GM21825 (cell line): ENCODE measurements at regions not wholly inside any gene's neighbourhood (a gene's known extent, or its start where the extent isn't known, plus 50 kb on each side); places are given as distances from the start of the nearest gene placed in this dataset.
"Not testable (repeated sequence)": the region's sequence is repeated elsewhere in the genome, so short reads cannot be mapped to it uniquely, and the experiment has no call there.

ENCODE experiments used
- ATAC-seq: cut with Tn5 transposase; IDR thresholded peaks from one replicate; pipeline ENCODE4 v1.9.1; 2021; ENCODE audit warnings: mild to moderate bottlenecking, moderate library complexity; ENCODE audit not compliant: unreplicated experiment

DNA sequence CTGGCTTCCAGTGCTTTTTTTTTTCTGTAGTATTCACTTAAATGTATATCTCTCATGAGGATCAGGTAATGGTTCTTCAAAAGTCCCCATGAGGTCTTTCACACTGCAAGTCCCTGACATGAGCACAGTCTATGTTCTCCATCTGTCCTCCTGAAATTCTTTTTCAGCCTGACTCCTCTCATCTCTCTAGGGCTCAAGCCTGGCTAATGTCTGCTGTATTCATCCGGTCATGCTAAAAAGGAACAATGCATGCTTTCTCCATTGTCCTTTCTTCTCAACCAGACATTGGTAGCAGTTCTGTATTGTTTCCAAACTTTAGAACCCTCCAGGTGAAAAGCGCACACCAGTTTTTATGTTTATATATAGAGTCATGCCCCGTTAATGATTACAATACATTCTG lies 368.3 kb upstream of the OLFM3 start:
- ATAC-seq: no peak

DNA sequence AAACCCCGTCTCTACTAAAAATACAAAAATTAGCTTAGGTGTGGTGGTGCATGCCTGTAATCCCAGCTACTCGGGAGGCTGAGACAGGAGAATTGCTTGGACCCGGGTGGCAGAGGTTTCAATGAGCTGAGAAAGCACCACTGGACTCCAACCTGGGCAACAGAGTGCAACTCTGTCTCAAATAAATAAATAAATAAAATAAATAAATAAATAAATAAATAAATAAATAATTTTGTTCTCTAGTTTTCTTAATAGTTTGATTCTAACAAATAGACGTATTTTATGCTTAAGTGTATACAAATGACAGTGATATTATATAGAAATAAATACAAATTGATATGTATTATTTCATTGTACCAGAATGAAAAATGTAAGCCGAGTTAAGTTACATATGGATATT lies 339.9 kb upstream of the OLFM3 start:
- ATAC-seq: no peak

DNA sequence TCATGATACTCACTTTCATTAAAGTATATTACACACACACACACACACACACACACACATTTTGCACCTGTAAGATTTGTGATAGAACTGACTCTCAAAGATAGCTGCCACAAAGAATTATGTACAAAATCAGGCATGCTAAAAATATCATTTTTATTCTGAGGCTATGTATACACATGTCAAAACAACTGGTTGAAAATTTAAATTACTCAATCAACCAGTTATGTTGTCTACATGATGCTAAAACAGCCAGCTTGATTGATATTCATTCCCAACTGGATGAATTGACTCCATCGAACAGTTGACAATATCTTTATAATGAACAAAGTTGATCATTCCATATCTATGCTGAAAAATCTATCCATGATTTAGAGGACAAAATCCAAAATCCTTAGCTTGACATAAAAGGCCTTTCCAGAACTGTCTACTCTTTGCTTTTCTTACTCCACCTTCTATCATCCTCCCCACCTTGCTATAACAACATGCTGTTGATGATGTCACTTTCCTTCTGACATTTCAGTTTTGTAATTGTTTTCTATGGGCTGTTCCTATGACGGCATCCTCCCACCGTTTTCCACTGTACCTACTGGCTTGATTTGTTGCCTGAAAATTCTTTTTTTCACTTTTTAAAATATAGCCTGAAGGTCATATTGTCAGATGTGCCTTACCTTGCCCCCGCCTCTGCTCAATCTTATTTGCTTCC lies 321.5 kb upstream of the OLFM3 start:
- no peak for ATAC-seq

DNA sequence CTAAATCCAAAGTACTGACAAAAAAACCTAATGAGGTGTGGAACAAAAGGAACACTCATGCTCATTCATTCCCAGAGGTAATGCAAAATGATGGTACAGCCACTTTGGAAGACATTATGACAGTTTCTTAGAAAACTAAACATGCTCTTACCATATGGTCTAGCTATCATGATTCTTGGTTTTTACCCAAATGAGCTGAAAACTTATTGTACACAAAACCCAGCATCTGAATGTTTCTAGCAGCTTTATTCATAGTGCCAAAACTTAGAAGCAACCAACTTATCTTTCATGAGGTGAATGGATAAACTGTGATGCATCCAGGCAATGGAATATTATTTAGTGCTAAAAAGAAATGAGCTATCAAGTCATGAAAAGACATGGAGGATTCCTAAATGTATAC lies 318.4 kb upstream of the OLFM3 start:
- ATAC-seq: no peak

DNA sequence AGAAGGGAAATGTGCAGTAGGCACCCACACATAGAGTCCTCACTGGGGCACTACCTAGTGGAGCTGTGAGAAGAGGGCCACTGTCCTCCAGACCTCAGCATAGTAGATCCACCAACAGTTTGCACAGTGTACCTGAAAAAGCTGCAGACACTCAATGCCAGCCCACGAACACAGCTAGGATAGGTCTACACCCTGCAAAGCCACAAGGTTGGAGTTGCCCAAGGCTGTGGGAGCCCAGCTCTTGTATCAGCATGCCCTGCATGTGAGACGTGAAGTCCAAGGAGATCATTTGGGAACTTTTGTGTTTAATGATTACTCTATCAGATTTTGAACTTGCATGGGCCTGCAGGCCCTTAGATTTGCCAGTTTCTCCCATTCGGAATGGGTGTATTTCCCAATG lies 299.4 kb upstream of the OLFM3 start:
- no peak for ATAC-seq

DNA sequence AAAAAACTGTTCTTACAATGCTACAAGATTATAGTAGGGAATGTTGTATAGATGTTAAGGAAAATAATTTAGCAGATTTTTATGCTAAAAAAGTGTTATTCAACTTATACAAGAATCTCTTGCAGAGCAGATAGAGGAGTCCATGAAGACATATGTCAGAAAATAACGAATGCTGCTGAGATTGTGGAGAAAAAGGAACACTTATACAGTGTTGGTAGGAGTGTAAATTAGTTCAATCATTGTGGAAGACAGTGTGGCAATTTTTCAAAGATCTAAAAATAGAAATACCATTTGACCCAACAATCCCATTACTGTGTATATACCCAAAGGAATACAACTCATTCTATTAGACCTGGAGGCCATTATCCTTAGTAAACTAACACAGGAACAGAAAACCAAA lies 286.2 kb upstream of the OLFM3 start:
- ATAC-seq: no peak

DNA sequence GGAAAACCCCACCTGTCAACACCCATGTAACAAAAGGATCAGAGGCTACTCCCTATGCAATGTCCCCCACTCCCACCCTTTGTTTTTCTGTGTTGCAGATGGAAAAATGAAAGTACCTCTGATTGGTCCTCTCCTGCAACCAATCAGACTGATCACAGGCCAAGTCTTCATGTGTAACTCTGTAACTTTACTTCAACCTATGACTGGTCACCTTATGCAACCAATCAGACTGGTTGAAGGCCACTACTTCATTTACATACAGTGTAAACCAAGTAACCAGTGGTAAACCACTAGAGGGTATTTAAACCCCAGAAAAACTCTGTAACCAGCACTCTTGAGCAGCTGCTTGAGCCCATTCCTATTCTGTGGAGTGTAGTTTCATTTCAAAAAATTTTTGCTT lies 266.3 kb upstream of the OLFM3 start:
- ATAC-seq: no peak

DNA sequence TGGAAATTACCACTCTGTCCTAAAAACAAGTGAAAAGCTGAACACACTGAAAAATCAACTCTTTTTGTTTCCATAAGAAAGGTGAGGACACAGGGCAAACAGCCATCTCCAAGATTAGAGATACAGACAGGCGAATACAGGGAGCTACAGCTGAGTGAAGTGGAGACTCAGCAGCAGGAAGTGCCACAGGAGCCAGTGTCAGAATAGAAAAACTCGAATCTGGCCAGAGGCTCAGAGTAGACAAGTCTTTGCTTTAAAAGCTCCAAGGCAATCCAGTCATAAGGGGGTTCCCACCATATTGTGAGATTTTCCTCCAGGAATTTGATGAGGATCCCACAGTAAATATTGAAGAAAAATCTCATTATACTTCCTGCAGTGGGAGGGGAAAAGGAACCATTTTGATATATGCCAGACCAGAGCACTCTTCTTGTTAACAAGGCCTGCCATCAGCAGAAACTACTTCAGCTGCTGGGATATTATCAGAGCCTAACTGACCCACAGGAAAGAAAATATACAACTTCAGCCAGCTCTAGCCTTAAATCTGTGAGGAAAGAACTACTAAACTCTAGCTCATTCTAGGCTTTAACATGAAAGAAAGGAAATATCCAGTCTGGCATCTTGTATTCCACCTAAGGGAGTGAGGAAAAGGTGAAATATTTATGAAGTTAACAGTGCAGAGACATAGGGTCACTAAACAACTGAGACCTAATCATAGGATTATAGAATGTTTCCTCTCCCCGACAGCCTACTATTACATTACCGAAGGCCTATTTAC lies 256.2 kb upstream of the OLFM3 start:
- ATAC-seq: no peak

DNA sequence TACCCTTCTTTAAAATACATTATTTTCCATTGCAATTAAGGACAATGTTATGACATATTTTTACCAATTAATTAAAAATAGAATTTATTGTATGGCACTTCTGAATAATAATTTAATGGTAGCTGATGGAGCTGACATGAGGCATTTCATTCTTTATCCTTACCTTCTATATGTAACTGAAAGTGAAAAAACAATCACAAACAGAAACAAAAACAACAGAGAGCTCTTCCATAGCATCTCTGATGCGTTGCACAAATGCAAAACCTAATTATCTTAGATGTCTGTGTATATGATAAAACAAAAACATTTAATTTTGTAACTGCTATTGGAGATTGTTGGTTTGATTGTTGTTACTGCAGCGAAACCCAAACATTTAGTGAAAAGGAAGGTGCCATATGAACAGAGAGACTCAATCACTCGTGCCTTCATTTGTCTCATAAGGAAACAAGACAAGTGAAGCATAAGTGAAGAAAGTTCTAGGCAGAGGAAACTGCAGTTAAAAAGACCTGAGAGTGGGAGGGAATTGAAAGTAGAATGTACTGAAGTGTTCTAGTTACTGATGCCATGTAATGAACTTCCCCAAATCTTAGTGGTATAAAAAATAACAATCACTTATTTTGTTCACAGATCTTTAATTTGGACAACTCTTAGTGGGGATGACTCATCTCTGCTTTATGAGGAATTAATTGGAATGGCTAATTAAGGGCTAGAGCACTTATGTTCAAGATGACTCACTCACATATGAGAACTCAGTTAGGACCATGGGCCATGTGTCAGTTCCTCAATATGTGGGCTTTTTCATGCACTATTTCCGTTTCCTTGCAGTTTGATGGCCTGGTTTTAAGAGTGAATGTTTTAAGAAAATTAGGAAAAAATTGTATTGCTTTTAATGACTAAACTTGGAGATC lies 245.0 kb upstream of the OLFM3 start:
- ATAC-seq: no peak

DNA sequence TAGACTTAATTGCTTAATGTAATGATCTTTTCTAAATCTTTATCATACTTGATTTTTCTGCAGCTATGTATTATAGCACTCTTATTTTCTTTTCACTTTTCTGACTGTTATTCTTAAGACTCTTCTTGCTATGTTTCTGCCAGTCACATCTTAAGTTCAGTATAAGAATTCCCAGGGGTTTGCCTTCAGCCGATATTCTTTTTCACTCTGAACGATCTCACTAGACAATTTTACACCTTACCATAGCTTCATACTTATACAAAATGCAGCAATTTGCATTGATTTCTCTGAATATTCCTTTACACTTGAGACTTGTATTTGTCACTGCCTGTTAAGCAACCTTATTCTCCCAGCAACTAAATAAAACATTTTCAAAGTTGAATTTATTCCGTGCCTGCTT lies 242.5 kb upstream of the OLFM3 start:
- ATAC-seq: no peak

DNA sequence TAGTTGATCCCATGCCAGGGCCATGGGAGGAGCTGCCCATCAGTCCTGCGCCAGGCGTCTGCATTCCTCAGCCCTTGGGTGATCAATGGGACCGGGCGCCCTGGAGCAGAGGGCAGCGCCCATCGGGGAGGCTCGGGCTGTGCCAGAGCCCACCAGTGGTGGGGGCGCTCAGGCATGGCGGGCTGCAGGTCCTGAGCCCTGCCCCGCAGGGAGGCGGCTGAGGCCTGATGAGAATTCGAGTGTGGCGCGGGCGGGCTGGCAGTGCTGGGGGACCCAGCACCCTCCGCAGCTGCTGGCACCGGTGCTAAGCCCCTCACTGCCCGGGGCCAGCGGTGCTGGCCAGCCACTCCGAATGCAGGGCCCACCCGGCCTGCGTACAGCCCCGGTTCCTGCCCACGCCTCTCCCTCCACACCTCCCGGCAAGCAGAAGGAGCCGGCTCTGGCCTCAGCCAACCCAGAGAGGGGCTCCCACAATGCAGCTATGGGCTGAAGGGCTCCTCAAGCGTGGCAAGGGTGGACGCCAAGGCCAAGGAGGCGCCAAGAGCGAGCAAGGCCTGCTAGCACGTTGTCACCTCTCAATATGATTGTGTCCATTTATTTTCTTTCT lies 238.1 kb upstream of the OLFM3 start:
- ATAC-seq: no peak

DNA sequence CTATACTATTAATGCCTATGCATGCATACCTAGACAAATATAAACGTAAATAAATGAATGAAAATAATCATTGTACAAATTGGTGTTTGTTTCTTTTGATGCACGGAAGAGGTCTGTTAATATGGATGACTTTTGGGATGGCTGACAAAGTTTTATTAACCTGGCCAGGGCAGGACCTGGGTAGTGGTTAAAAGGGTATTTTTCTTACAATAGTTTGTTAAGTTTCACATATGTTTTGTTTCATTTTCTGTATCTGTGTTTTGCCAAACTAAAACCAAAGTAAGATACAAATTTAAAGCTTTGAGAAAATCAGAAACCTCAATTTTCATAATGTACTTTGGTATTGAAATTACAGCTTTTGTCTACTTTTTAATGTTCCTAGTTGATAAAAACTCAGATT lies 222.7 kb upstream of the OLFM3 start:
- no peak for ATAC-seq

DNA sequence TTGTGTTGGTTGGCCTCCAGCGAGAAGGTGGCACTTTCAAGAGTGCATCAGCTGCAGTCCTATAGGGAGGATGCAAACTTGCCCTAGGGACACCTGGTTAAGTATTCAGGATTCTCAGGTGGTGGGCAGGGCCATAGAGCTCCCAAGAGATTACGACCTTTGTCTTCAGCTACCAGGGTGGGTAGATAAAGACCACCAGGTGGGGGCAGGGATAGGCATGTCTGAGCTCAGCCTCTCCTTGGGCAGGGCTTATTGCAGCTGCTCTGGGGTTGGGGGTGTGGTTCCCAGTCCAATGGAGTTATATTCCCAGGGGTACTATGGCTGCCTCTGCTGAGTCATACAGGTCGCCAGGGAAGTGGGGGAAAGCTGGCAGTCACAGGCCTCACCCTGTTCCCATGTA lies 214.2 kb upstream of the OLFM3 start:
- ATAC-seq: not testable (repeated sequence)

DNA sequence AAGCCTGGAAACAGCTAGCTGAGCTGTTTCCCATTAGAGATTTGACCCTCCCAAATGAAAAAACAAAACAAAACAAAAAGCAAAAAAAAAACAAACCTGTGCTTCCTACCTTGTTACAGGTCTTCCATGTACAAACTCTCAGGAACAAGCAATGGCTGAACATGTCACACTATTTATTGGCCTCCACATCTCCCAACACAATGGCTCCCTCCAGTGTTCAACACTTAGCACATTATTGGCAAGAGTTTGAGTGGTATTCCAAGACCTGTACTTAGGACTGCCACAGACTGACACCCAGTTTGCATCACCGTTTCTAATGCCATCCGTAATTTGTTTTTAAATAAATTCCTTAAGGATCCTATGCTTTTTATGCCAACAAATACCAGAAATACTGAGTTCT lies 195.0 kb upstream of the OLFM3 start:
- ATAC-seq: no peak

DNA sequence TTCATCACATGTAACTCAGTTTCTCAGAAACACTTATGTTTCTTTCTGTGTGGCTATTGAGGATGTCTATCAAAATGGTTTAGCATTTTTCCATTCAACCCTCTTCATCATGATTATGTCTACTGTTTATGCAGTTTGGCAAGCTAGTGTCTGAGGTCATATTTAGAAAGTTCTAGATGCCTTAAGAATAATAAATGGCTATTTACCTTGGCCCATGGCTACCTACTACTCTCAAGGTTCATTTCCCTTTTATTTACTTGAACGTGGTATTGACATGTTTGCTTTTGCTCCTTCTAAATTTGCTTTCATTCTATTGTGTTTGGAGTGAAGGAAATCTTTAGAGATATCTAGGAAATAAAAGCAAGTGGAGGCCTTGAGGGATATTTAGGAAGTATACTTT lies 193.7 kb upstream of the OLFM3 start:
- no peak for ATAC-seq

DNA sequence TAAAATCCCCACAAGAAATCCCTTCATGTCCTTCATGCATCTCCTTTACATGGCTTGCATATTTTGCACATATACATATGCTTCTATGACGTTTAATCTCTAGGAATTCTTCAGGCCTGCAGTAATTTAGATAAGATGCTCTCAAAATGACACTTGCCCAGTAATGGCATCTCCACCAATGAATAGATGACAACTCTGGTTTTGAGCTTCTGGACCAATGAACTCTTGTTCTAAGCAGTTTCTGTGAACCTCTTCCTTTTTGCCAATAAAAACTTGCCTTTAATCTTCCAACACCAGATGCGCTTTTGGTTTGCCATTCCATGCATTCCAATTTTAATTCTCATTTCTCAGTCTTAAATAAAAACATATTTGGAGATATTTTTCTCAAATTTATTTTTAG lies 189.8 kb upstream of the OLFM3 start:
- no peak for ATAC-seq

DNA sequence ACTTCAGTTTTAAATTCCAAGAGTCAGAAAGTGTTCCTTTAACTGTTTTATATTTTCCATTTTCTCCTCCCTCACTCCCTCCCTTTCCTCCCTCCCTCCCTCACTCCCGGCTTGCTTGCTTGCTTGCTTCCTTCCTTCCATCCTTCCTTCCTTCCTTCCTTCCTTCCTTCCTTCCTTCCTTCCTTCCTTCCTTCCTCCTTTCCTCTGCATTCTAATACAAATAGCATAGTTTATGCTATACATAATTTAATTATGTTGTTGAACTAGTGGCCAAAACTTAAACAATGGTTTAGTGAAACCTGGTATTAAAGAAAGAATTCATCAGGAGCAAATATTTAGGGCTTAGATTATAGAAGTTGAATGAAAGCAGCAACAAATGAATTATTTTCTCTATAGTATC lies 188.5 kb upstream of the OLFM3 start:
- ATAC-seq: no peak

DNA sequence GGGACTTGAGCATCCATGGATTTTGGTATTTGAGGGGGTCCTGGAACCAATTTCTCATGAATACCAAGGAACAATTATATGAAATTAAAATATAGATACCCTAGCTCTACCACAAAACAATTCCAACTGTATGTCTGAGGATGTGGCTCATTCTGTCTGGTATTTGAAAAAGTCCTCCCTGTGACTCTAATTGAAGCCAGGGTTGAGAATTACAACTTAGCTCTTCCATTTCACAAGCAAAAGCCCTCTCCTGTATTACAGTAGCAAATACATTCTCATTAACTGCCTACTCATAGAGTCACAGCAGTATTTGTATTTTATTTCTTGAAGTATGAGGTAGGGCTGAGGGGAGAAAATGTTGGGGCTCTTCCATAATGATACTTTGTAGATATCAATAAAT lies 187.8 kb upstream of the OLFM3 start:
- ATAC-seq: no peak

DNA sequence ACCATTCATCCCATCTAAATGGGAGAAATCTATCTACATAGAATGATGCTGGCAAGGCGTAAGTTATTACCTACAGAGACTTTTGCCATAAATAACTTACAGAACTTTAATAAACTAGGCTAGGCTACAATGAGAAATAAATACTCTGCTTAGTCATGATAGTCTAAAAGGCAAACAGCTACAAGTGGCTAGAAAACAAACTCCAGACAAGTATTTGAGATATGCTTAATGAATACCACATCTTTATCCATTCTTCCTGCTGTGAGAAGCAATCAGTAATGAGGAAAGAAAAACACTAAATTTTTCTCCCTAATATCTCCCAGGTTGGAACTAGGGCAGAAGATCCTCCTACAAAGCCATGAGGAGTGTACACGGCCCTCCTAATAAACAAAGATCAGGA lies 187.0 kb upstream of the OLFM3 start:
- ATAC-seq: no peak

DNA sequence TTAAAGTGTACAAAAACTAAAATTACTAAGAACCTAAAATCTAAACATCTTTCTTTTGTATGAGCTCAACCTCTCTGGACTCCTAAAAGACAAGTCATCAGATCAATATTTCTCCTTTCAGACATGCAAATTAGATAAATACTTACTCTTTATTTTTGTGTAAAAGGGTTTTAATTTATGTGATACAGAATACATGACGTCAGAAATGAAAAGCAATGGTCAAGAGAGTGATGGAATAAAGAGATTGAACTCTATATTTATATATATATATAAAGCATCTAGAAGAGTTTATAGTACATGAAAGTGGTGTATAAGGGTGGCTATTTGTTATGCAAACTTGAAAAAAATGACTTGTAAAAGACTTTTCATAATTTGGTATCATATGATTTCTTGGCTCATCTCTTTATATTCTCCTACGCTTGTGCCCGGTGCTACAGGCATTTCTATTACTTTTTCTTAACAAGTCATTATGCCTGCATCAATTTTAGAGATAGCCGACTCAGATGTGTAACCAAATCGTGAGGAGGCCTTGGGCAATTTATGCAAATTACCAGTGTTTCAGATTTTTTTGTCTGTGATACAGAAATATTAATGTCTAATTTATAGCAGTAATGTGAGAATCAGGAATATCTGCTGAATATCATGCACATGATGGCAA lies 186.0 kb upstream of the OLFM3 start:
- ATAC-seq: no peak

DNA sequence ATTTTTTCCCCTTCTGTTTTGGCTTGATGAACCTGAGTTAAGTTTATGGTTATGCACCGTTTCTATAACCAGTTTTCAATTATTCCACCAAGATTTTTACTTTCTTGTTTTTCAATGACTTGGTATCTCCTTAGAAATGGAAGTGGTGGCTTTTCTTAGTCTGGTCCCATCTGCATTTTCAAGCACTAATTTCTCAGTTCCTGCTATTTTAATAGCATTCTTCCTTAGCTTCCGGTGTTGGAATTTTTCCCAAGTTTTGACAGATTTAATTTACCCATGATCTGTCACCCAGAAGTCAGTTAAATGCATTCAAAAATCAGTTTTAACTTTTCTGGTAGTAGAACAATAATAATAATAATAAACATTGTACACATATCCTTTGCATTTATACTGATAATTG lies 184.6 kb upstream of the OLFM3 start:
- ATAC-seq: no peak
